ENCODE measurements at regions not wholly inside any gene's neighbourhood (a gene's known extent, or its start where the extent isn't known, plus 50 kb on each side); places are given as distances from the start of the nearest gene placed in this dataset.

- TF ChIP-seq POLR2A (IDR thresholded peaks at IDR 0.05), result no peak
- no peak for TF ChIP-seq CTCF (IDR thresholded peaks at IDR 0.05)
Measured at GRCh38 chr5:42930934-42931333, 109.2 kb downstream of the ANXA2R start.
